HG03520 (cell line): ENCODE measurements at regions not wholly inside any gene's neighbourhood (a gene's known extent, or its start where the extent isn't known, plus 50 kb on each side); places are given as distances from the start of the nearest gene placed in this dataset.

ENCODE experiments used
- ATAC-seq: cut with Tn5 transposase; IDR thresholded peaks from one replicate; pipeline ENCODE4 v1.9.1; 2021; ENCODE audit warnings: mild to moderate bottlenecking, moderate library complexity; ENCODE audit not compliant: unreplicated experiment

- no peak for ATAC-seq
Measured at GRCh38 chr11:119550053-119550752, 127.2 kb upstream of the THY1 start.

DNA sequence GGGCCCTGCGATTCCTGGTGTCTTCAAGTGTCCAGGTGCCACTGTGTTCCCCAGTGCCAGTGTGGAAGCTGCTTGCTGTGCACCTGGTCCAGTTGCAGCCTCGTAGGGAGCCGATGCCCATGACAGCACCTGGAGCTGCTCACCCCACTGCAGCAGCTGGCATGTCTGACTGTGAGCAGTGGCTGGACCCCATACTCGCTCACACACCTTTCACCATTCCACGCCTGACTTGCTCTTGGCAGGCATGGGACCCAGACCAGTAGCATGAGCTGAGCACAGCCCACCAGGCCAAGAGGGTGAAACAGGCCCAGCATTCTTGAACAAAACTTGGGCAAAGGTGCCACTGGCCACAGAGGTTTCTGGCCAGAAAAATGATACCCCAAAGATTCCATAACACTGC lies 124.5 kb upstream of the THY1 start:
- ATAC-seq: no peak

DNA sequence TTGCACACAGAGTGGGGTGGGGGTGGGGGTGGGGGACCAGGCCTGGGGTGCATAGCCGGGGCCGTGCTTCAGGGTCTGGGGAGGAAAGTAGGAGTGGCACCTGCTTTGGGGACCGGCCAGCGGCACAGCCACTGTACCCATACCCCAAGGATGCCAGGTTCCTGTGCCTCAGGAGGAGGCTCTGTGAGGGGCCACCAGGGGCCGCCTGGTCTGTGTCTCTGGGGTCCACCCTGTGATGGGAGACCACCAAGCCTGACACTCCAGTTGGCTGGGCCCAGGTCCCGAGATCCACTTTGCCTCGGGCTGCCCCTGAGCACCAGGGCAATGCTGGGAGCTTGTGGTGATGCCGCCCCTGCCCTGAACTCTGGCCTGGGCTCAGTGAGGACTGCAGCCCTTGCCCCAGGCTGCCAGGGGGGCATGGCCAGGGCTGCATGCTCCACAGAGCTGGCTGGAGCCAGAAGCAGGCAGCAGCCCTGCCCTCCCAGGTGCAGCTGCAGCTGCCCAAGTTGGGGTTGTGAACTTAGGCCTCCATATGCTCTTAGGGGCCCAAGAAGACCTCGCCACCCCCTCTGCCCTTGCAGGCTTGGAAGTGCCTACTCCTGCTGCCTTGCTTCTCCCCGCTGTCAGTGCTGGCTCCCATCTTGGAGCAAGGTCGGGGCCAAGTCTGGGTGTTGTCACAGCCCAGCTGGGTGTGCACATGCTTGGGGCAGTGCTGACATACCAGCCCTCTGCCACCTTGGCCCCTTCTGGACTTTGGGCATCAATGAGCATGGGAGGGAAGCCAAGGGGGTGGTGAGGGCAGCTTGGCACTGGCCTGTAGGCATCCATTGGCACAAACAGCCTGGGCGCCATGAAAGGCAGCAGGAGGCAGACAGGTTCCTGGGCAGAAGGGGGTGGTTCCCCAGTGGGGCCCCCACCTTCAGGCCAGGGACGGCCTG lies 123.3 kb upstream of the THY1 start:
- no peak for ATAC-seq

- no peak for ATAC-seq
Measured at GRCh38 chr11:119540370-119541125, 117.6 kb upstream of the THY1 start.

- ATAC-seq: no peak
Measured at GRCh38 chr11:119539583-119539982, 116.6 kb upstream of the THY1 start.

GRCh38 chr11:119538753-119539152 lies 115.8 kb upstream of the THY1 start:
- no peak for ATAC-seq

GRCh38 chr11:119537306-119538253 lies 114.6 kb upstream of the THY1 start:
- no peak for ATAC-seq

DNA sequence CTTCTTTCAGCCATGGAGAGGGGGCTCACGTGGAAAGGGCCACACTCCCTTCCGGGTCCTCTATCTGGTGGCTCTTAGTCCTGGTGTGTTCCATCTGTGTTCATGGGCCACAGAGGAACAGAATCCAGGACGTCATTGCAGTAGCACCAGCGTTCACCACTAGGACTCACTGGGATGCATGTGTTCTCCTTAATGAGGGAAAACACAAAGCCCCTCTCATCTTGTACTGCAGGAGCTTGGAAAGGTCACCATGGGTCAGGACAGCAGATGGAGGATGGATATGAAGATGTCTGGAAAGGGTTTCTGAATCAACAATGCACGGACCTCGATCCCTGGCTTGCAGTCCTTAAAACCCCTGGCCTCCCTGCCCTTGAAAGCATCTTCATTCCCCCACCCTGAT lies 113.8 kb upstream of the THY1 start:
- ATAC-seq: no peak

DNA sequence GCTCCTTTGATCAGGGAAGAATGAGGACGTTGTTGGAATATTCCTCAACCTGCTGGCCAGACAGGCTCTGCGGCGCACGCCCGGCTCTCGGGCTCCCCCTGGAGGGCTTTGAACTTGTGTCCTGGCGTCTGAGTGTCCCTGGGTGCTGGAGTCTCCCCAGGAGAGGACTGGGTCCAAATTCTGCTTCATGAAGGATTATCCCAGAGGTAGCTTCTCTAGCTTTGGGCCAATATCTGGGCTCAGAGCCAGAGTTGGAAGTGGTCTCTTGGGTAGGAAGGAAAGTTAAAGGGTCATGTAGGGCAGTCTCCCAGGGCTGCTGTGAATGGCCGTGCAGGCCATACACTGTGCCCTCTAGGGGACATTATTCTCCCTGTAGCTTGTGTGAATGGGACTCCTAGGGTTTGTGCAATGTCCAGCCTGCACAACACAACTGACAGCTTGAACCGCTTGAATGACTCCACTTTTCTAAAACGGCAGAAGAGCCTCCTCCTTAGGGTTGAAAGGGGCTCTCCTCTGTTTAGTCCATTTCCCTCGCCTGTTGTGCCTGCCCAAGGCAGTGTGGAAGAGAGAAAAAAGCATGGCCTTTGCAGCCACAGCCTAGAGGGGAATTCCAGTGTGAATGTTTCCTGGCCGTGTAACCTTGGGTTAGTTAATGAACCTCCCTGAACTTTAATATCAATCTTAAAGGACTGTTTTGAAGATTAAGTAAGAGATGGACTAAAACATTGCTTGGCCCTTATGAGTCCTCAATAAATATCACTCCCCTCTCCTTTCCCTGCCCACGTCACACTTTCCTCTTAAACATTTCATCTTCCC lies 111.2 kb upstream of the THY1 start:
- ATAC-seq: no peak

DNA sequence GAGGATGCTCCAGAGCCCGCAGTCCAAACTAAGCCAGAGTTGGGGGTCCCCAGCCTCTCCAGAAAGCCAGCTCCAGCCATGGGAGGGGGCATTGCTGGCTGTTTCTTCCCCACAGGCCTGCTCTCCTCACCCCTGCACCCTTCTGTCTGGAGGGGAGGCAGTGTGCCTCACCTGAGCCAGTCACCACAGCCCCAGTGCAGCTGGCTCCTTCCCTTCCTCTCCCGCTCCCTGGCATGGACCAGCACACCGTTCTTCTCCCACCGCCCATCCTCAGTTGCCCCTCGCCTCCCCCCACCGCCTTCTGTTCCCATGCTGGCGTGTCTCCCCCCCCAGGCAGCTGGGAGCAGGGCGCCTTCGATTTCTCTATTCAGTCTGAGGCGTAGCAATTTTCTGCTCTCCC lies 110.5 kb upstream of the THY1 start:
- no peak for ATAC-seq

- no peak for ATAC-seq
Measured at GRCh38 chr11:119532551-119532950, 109.6 kb upstream of the THY1 start.

GRCh38 chr11:119531623-119532022 lies 108.7 kb upstream of the THY1 start:
- ATAC-seq: no peak

- ATAC-seq: no peak
Measured at GRCh38 chr11:119531056-119531455, 108.1 kb upstream of the THY1 start.

- no peak for ATAC-seq
Measured at GRCh38 chr11:119530509-119530908, 107.5 kb upstream of the THY1 start.

DNA sequence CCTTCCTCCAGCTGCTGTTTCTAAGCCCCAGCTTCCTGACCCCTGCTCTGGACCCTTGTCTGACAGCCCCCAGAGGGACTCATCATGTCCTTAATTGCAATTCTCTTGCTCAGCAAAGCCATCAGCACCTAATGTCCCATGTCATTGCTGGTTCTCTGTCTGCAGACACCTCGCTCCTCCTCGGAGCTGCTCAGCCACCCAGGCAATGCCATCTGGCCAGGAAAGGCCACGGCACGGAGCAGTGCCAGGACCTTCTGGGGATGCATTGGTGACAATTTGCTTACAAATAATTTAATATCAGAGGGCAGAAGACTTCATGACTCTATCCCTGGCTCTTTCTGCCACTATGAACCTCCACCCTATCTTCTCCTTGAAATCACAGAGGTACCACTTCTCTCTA lies 107.0 kb upstream of the THY1 start:
- ATAC-seq: no peak

DNA sequence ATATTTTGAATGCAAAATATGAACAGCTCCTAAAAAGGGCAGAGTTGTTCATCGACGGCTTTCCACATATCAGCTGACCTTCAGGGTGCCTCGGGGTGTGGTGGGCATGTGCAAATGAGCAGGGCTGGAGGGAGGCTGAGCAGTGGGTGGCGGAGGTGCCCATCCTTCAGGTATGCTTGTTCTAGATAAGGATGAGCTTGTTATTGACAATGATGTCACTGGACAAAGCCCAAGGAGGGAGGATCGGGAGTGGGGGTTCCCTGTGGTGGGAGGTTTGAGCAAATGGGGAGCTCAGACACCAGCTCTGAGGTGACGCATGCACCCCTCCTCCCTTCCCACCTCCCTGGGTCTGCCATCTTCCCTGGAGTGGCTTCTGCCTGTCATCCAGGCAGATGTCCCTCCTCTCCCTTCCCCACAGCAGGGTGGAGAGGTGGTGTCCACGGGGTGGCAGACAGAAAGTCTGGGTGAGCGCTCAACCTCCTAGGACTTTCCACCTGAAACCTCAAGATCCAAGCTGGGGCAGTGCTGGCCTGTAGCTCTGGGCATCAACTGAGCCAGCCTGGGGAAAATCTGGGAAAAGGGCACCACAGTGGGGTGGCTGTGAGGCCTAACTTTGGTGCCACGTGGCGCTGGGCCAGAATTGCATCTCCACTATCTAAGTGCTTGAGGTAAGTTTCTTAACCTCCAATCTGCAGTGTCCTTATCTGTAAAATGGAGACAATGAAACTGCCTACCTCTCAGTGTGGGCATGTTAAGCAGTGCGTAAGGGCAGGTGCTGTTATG lies 106.3 kb upstream of the THY1 start:
- ATAC-seq: no peak

- no peak for ATAC-seq
Measured at GRCh38 chr11:119525867-119526196, 102.9 kb upstream of the THY1 start.

DNA sequence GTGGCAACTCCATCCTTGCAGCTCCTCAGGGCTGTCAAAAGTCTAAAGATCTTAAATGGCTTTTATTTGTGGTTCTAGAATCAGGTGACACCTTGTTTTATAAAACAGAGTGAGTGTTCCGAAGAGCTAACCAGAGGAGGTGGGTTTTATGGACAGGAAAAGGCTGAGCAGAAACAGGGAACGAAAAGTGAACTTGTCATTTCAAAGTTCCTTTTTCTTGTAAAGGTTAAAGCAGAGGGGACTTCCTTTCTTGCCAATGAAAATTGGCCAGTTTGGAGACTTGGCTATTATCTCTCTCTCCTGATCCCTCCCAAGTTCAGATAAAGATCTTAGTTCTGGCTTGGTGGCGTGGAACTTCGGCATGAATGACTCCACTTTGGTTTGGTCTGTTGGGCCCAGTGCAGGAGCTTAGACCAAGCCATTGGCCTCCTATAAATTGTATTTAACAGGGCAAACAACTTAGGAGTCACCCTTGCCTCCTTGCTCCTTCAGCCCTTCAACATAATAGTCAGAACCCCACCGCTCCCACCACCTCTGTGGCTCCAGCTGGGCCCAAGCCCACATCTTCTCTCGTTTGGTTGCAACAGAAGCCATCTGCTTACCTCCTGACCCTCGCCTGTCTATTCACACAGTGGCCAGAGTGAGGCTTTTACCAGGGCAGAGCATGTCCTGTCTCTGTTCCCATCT lies 102.4 kb upstream of the THY1 start:
- ATAC-seq: no peak
